Ovary (tissue), 3 donors: ENCODE measurements at regions not wholly inside any gene's neighbourhood (a gene's known extent, or its start where the extent isn't known, plus 50 kb on each side); places are given as distances from the start of the nearest gene placed in this dataset.

Experiments used
- EP300 ChIP-seq: sonication (generic); formaldehyde crosslinking; IDR thresholded peaks from one replicate; pipeline ENCODE4 v1.6.1; 2017; ENCODE audit warnings: antibody characterized with exemption
- TF ChIP-seq, protein P1 (sequence below), 3 donors: fragments of 450-650 bp in 2 of 3; fragments of 200-600 bp in 1 of 3; IDR thresholded peaks; one replicate each; pipeline versions ENCODE4 v1.5.1 to v1.8.0; 2016 to 2022; ENCODE audit warnings: antibody characterized with exemption in 3 of 3, mild to moderate bottlenecking in 1 of 3
- donor health status: DM: no; HTN: no; CAD: no.

DNA sequence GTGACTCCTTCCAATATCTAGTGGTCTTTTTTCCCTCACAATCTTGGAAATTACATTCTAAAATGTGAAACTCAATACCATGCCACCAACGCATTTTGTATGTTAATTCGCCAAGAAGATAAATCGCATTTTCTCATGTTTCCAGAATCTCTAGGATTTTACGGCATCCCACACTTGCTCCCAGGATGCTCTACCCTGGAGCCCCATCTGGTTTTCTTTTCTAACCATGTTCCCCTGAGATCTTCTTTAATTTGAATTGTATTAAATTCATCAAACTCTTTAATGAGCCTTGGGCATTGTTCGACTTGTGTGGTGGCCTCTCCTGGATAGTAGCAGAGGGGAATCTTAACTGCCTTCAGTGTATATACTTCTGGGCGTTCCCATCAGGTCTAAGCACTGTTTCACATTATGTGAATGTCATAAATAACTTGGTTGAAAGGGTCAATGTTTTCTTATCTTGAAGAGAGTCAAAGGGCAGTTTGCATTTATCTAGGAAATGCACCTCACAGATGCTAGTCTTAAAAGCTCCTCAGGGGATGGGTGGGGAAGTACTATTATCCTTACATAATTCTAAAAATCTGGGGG lies 169.1 kb upstream of the MEOX2 start:
- TF ChIP-seq EP300, result no peak
- TF ChIP-seq, protein P1, sequence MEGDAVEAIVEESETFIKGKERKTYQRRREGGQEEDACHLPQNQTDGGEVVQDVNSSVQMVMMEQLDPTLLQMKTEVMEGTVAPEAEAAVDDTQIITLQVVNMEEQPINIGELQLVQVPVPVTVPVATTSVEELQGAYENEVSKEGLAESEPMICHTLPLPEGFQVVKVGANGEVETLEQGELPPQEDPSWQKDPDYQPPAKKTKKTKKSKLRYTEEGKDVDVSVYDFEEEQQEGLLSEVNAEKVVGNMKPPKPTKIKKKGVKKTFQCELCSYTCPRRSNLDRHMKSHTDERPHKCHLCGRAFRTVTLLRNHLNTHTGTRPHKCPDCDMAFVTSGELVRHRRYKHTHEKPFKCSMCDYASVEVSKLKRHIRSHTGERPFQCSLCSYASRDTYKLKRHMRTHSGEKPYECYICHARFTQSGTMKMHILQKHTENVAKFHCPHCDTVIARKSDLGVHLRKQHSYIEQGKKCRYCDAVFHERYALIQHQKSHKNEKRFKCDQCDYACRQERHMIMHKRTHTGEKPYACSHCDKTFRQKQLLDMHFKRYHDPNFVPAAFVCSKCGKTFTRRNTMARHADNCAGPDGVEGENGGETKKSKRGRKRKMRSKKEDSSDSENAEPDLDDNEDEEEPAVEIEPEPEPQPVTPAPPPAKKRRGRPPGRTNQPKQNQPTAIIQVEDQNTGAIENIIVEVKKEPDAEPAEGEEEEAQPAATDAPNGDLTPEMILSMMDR (IDR thresholded peaks at IDR 0.05), result no peak
